T-cell (primary cell): ENCODE measurements at regions not wholly inside any gene's neighbourhood (a gene's known extent, or its start where the extent isn't known, plus 50 kb on each side); places are given as distances from the start of the nearest gene placed in this dataset.

Source experiments
- ATAC-seq, 4 experiments: fragments of 200-7000 bp in 3 of 4; fragments of 150-1000 bp in 1 of 4; cut with Tn5 transposase; replicated peaks in 1 of 4; 1 replicate in 3 of 4; 2 replicates in 1 of 4; pipeline ENCODE4 v1.10.0; 2021; ENCODE audit warnings: moderate library complexity in 3 of 4, mild to moderate bottlenecking in 2 of 4, moderate number of reproducible peaks in 1 of 4
- CTCF ChIA-PET, 2 donors: fragments of 300-600 bp; sonication (Branson Sonifier 250); formaldehyde crosslinking; loops; one replicate each; lab custom pipeline; 2022; ENCODE audit warnings: antibody characterized with exemption in 2 of 2; lab: Charles Lee
- POLR2A ChIA-PET, 2 donors: fragments of 300-600 bp; sonication (Branson Sonifier 250); formaldehyde crosslinking; loops; one replicate each; lab custom pipeline; 2022; ENCODE audit warnings: antibody characterized with exemption in 2 of 2; lab: Charles Lee
- DNase-seq, 35 experiments: peaks; one replicate each; pipeline versions ENCODE4 v3.0.0 to v3.0.0-alpha.2; 2013 to 2023
- H3K27ac ChIP-seq: one replicate; pipeline ENCODE4 v1.5.1; 2013; ENCODE audit warnings: low read length
- H3K27me3 ChIP-seq, 2 experiments: replicated peaks in 1 of 2; 1 replicate in 1 of 2; 2 replicates in 1 of 2; pipeline versions ENCODE4 v1.6.1 to v1.7.0; 2013; ENCODE audit warnings: low read length in 1 of 2, mixed read lengths in 1 of 2; ENCODE audit not compliant: control insufficient read depth in 2 of 2, insufficient read depth in 2 of 2; ENCODE audit errors: extremely low read depth in 1 of 2
- H3K36me3 ChIP-seq, 2 donors: 1 replicate in 1 of 2; 2 replicates in 1 of 2; pipeline versions ENCODE4 v1.6.1 to v1.7.0; 2013; ENCODE audit warnings: low read length in 1 of 2; ENCODE audit not compliant: control insufficient read depth in 2 of 2, insufficient read depth in 1 of 2; ENCODE audit errors: extremely low read depth in 1 of 2
- H3K4me1 ChIP-seq, 2 experiments: 1 replicate in 1 of 2; 2 replicates in 1 of 2; pipeline versions ENCODE4 v1.6.1 to v1.7.0; 2013; ENCODE audit warnings: low read length in 2 of 2, mixed read lengths in 1 of 2; ENCODE audit not compliant: insufficient read depth in 2 of 2, control insufficient read depth in 1 of 2; ENCODE audit errors: extremely low read depth in 1 of 2
- H3K4me3 ChIP-seq, 2 donors: 1 replicate in 1 of 2; 2 replicates in 1 of 2; pipeline versions ENCODE4 v1.5.1 to v1.7.0; 2013; ENCODE audit warnings: mild to moderate bottlenecking in 2 of 2, low read length in 1 of 2, moderate library complexity in 1 of 2; ENCODE audit not compliant: control insufficient read depth in 1 of 2; ENCODE audit errors: extremely low read depth in 1 of 2
- H3K9me3 ChIP-seq: 2 replicates; pipeline ENCODE4 v1.7.0; 2013
- H3K27ac Mint-ChIP-seq, 2 donors: one replicate each; pipeline ENCODE4 v1.8.0; 2020 to 2021; ENCODE audit warnings: mild to moderate bottlenecking in 2 of 2, mixed read lengths in 2 of 2
- H3K27me3 Mint-ChIP-seq, 2 donors: one replicate each; pipeline ENCODE4 v1.8.0; 2021 to 2022; ENCODE audit warnings: mixed read lengths in 2 of 2
- H3K36me3 Mint-ChIP-seq: one replicate; pipeline ENCODE4 v1.8.0; 2021; ENCODE audit warnings: mixed read lengths
- H3K4me1 Mint-ChIP-seq, 3 donors: one replicate each; pipeline ENCODE4 v1.8.0; 2020 to 2022; ENCODE audit warnings: mixed read lengths in 3 of 3, mild to moderate bottlenecking in 1 of 3
- H3K4me3 Mint-ChIP-seq, 3 donors: one replicate each; pipeline ENCODE4 v1.8.0; 2020 to 2022; ENCODE audit warnings: mild to moderate bottlenecking in 3 of 3, mixed read lengths in 3 of 3, moderate library complexity in 3 of 3
- H3K9me3 Mint-ChIP-seq, 3 donors: one replicate each; pipeline ENCODE4 v1.8.0; 2020 to 2022; ENCODE audit warnings: mixed read lengths in 3 of 3
- WGBS: methylation state at CpG from one replicate; pipeline ENCODE4 v1.1.5; 2013; ENCODE audit warnings: missing lambda C conversion rate; ENCODE audit not compliant: insufficient coverage; 5-methylcytosine and 5-hydroxymethylcytosine counted together

DNA sequence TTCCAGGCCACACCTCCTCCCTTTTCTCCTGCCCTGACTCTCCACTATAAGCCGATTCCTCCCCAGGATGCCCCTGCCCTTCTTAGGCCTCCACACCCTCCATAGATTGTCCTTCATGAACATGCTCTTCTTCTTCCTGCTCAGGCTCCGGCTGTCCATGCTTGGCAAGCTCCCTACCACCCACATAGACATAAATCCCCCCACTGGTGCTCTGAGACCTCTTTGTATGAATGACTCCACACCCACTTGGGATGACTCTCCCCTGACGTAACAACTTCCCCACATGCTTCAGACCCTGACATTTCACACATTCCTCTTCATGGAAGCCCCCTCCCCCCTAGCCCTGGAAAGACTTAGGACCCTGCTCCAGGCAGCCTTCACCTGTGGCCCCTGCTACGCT is 542.5 kb upstream of the LARGE1 start:
- Histone ChIP-seq H3K27ac (no peak overlapping the region), H3K4me1 (no peaks in the 10 kb centered on the region), H3K9me3 (no peaks in the 10 kb centered on the region), H3K36me3 (no peaks in the 10 kb centered on the region), H3K4me3 (no peak overlapping the region), H3K27me3 (no peaks in the 10 kb centered on the region)
- Mint-ChIP-seq H3K4me1 (no peaks in the 10 kb centered on the region), H3K27ac (no peak overlapping the region), H3K9me3 (peaks cover 4 to 28% (median 8%) of the 10 kb centered on the region in 3 donors), H3K4me3 (no peak overlapping the region), H3K36me3 (no peaks in the 10 kb centered on the region), H3K27me3 (peaks cover 0 to 15% of the 10 kb centered on the region in 2 donors)
- DNase-seq (no peak), ATAC-seq (no peak)
- POLR2A ChIA-PET = no interaction called here
- CTCF ChIA-PET = no interaction called here
- WGBS = 47% methylated on average over 4 of the region's 4 CpGs

DNA sequence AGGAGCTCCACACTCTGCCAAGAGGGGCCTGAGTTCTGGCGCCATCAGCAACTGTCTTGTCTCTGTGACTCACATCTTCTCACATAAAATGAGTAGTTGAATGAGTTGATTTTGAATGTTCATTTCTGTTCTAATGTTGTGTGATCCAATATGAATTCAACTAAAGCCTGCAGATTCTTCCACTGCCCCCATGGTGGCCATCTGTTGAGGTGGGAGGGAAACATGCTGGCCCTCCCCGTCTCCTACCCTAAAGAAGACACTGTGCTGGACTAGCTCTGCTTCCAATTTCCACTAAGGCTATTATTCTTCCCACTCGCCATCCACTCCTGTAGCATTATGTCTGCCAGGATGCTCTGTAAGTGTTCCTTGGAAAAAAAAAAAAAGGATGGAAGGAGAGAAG is 555.6 kb upstream of the LARGE1 start:
- H3K36me3 Mint-ChIP-seq = no peaks in the 10 kb centered on the region
- no peaks in the 10 kb centered on the region for H3K9me3 ChIP-seq
- H3K9me3 Mint-ChIP-seq = peaks cover 0 to 13% (median 10%) of the 10 kb centered on the region in 3 donors
- H3K4me1 ChIP-seq = no peaks in the 10 kb centered on the region
- no peak overlapping the region for H3K4me3 Mint-ChIP-seq
- H3K27ac ChIP-seq = no peak overlapping the region
- ChIA-PET CTCF (no interaction called here), POLR2A (no interaction called here)
- no peaks in the 10 kb centered on the region for H3K27me3 ChIP-seq
- H3K4me3 ChIP-seq = no peak overlapping the region
- WGBS = no CpG with 5 or more reads among the region's 3 CpGs
- H3K27ac Mint-ChIP-seq = no peak overlapping the region
- H3K4me1 Mint-ChIP-seq = no peaks in the 10 kb centered on the region
- DNase-seq (no peak), ATAC-seq (no peak)
- H3K27me3 Mint-ChIP-seq = peaks cover 0 to 7% of the 10 kb centered on the region in 2 donors
- H3K36me3 ChIP-seq = no peaks in the 10 kb centered on the region

DNA sequence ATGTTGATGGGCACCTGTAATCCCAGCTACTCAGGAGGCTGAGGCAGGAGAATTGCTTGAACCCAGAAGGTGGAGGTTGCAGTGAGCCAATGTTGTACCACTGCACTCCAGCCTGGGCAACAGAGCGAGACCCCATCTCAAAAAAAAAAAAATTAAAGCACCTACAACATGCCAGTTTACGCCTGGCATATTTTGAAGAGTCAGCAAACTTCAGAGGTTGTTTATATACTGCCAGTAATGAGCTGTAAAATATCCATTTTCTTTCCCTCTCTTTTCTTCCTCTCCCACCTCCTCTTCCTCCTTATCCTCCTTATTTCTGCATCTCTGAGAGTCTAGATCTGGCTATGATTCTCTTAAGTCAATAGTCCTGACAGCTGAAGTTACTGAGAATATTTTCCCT is 556.5 kb upstream of the LARGE1 start:
- ATAC-seq (no peak), DNase-seq (no peak)
- no peak overlapping the region for H3K27ac ChIP-seq
- H3K27me3 ChIP-seq = no peaks in the 10 kb centered on the region
- no peaks in the 10 kb centered on the region for H3K9me3 ChIP-seq
- H3K36me3 ChIP-seq = no peaks in the 10 kb centered on the region
- ChIA-PET CTCF (no interaction called here), POLR2A (no interaction called here)
- Mint-ChIP-seq H3K27ac (no peak overlapping the region), H3K4me3 (no peak overlapping the region), H3K27me3 (peaks cover 0 to 7% of the 10 kb centered on the region in 2 donors), H3K4me1 (no peaks in the 10 kb centered on the region), H3K36me3 (no peaks in the 10 kb centered on the region), H3K9me3 (peaks cover 2 to 14% (median 13%) of the 10 kb centered on the region in 3 donors)
- H3K4me1 ChIP-seq = no peaks in the 10 kb centered on the region
- no peak overlapping the region for H3K4me3 ChIP-seq
- WGBS = no CpG with 5 or more reads among the region's 2 CpGs

DNA sequence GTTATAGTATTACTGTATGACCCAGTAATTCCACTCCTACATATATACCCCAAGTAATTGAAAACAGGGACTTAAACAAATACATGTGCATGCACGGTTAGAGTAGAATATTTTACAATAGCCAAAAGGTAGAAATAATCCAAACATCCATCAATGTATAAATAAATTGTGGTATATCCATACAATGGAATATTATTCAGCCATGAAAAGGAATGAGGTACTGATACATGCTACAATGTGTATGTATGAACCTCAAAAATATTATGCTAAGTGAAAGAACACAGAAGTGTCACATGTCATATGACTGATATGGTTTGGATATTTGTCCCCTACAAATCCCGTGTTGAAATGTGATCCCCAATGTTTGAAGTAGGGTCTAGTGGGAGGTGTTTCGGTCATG is 560.8 kb upstream of the LARGE1 start:
- Mint-ChIP-seq H3K27me3 (peaks cover 0 to 7% of the 10 kb centered on the region in 2 donors), H3K9me3 (peaks cover 2 to 23% (median 14%) of the 10 kb centered on the region in 3 donors), H3K27ac (no peak overlapping the region), H3K36me3 (no peaks in the 10 kb centered on the region), H3K4me3 (no peak overlapping the region), H3K4me1 (no peaks in the 10 kb centered on the region)
- Histone ChIP-seq H3K9me3 (no peaks in the 10 kb centered on the region), H3K27me3 (no peaks in the 10 kb centered on the region), H3K4me3 (no peak overlapping the region), H3K27ac (no peak overlapping the region), H3K4me1 (no peaks in the 10 kb centered on the region), H3K36me3 (no peaks in the 10 kb centered on the region)
- POLR2A ChIA-PET = no interaction called here
- ATAC-seq = no peak
- WGBS = 100% methylated on average over 1 of the region's 3 CpGs
- CTCF ChIA-PET = no interaction called here
- no peak for DNase-seq

DNA sequence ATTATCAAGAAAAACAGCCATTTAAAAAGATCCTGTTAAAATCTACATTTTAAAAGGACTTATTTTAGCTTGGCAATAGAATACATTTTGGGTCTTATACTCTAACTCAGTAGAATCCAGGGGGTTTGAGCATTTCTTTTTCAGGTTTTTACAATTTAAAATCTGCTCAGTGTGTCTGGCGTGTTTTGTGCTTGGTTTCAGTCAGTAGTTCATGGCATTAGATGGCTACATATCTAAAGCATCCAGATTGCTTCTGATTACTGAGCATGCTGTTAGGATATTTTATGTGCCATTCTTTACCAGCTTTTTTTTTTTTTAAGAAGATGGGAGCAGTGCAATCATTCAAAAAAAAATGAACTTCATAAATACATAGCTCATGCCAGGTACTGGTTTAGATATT is 566.1 kb upstream of the LARGE1 start:
- Mint-ChIP-seq H3K27me3 (no peaks in the 10 kb centered on the region), H3K9me3 (peaks cover 0 to 11% (median 5%) of the 10 kb centered on the region in 3 donors), H3K4me3 (no peak overlapping the region), H3K36me3 (no peaks in the 10 kb centered on the region), H3K4me1 (no peaks in the 10 kb centered on the region), H3K27ac (no peak overlapping the region)
- DNase-seq (no peak), ATAC-seq (no peak)
- H3K36me3 ChIP-seq = no peaks in the 10 kb centered on the region
- WGBS = 67% methylated on average over 1 of the region's 1 CpG
- no peaks in the 10 kb centered on the region for H3K27me3 ChIP-seq
- no peaks in the 10 kb centered on the region for H3K9me3 ChIP-seq
- no peak overlapping the region for H3K27ac ChIP-seq
- no peaks in the 10 kb centered on the region for H3K4me1 ChIP-seq
- CTCF ChIA-PET = interaction anchor here in 1 of 2 donors (0.6 kb wide), 1 partner anchor 254 kb away, joined by 4 read pairs; no protein-coding TSS in a partner anchor
- POLR2A ChIA-PET = no interaction called here
- H3K4me3 ChIP-seq = no peak overlapping the region

DNA sequence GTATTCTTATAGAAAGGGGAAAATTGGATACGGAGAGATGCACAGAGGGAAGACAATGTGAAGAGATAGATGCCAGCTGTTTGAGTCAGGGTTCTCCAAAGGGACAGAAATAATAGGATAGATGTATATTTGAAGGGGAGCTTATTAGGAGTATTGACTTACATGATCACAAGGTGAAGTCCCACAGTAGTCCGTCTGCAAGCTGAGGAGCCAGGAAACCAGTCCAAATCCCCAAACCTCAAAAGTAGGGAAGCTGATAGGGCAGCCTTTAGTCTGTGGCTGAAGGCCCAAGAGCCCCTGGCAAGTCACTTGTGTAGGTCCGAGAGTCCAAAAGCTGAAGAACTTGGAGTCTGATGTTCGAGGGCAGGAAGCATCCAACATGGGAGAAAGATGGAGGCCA is 569.6 kb upstream of the LARGE1 start:
- CTCF ChIA-PET = no interaction called here
- ATAC-seq (no peak), DNase-seq (no peak)
- Histone ChIP-seq H3K4me3 (no peak overlapping the region), H3K27me3 (no peaks in the 10 kb centered on the region), H3K36me3 (no peaks in the 10 kb centered on the region), H3K4me1 (no peaks in the 10 kb centered on the region), H3K27ac (no peak overlapping the region), H3K9me3 (no peaks in the 10 kb centered on the region)
- Mint-ChIP-seq H3K4me3 (no peak overlapping the region), H3K36me3 (no peaks in the 10 kb centered on the region), H3K4me1 (no peaks in the 10 kb centered on the region), H3K27me3 (no peaks in the 10 kb centered on the region), H3K9me3 (peaks cover 6 to 20% (median 6%) of the 10 kb centered on the region in 3 donors), H3K27ac (no peak overlapping the region)
- WGBS = 75% methylated on average over 3 of the region's 4 CpGs
- POLR2A ChIA-PET = no interaction called here

DNA sequence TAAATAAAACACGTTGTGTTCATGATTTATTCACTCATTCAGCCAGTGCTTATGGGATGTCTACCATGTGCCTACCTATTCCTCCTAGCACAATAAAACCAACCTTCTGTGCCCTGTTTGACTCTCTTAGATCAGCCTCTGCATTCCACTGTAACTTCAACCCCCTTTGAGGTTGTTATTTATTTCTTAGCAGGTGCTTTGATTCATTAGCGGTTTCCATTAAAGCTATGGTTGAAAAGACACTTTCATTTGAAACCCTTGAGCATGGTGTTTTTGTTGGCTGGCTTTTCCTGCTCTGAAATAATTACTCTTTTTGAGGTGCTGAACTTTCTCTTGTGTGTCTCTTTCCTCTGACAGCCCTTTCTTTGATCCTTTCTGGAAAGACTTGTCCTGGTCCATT is 570.6 kb upstream of the LARGE1 start:
- H3K4me1 Mint-ChIP-seq = no peaks in the 10 kb centered on the region
- no CpG with 5 or more reads among the region's 2 CpGs for WGBS

More for the DNA sequence above, 570.6 kb upstream of the LARGE1 start:
- CTCF ChIA-PET = no interaction called here
- Histone ChIP-seq H3K4me1 (no peaks in the 10 kb centered on the region), H3K36me3 (no peaks in the 10 kb centered on the region), H3K4me3 (no peak overlapping the region), H3K27ac (no peak overlapping the region), H3K9me3 (no peaks in the 10 kb centered on the region), H3K27me3 (no peaks in the 10 kb centered on the region)
- no peak overlapping the region for H3K4me3 Mint-ChIP-seq
- peaks cover 6 to 20% (median 8%) of the 10 kb centered on the region in 3 donors for H3K9me3 Mint-ChIP-seq
- POLR2A ChIA-PET = no interaction called here
- no peak overlapping the region for H3K27ac Mint-ChIP-seq
- DNase-seq (no peak), ATAC-seq (no peak)
- no peaks in the 10 kb centered on the region for H3K36me3 Mint-ChIP-seq
- H3K27me3 Mint-ChIP-seq = no peaks in the 10 kb centered on the region
